ENCODE measurements at regions not wholly inside any gene's neighbourhood (a gene's known extent, or its start where the extent isn't known, plus 50 kb on each side); places are given as distances from the start of the nearest gene placed in this dataset.

DNA sequence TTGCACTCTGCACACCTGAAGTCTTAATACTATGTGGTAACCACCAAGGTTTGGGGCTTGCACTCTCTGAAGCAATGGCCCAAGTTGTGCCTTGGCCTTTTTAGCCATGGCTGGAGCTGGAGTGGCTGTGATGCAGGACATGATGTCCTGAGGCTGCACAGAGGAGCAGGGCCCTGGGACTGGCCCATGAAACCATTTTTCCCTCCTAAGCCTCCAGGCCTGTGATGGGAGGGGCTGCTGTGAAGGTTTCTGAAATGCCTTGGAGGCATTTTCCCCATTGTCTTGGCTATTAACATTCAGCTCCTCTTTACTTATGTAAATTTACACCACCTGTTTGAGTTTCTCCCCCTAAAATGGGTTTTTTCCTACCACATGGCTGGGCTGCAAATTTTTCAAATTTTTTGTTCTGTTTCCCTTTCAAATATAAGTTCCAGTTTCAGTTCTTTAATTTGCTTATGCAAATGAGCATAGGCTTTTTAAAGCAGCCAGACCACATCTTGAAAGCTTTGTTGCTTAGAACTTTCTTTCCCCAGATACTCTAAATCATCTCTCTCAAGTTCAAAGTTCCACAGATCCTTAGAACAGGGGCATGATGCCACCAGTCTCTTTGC lies 237.4 kb upstream of the DMAC1 start:
- intact Hi-C loops (cut with micrococcal nuclease; ENCODE audit: unreplicated experiment): no loop called here
- CTCF ChIA-PET: no interaction called here
- TF ChIP-seq, protein P1, sequence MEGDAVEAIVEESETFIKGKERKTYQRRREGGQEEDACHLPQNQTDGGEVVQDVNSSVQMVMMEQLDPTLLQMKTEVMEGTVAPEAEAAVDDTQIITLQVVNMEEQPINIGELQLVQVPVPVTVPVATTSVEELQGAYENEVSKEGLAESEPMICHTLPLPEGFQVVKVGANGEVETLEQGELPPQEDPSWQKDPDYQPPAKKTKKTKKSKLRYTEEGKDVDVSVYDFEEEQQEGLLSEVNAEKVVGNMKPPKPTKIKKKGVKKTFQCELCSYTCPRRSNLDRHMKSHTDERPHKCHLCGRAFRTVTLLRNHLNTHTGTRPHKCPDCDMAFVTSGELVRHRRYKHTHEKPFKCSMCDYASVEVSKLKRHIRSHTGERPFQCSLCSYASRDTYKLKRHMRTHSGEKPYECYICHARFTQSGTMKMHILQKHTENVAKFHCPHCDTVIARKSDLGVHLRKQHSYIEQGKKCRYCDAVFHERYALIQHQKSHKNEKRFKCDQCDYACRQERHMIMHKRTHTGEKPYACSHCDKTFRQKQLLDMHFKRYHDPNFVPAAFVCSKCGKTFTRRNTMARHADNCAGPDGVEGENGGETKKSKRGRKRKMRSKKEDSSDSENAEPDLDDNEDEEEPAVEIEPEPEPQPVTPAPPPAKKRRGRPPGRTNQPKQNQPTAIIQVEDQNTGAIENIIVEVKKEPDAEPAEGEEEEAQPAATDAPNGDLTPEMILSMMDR (IDR thresholded peaks at IDR 0.05; ENCODE audit: unreplicated experiment): no peak
- no peaks in the 10 kb centered on the region for H3K4me1 Mint-ChIP-seq (ENCODE audit: low read depth, unreplicated experiment)
- no peak overlapping the region for H3K27ac Mint-ChIP-seq (ENCODE audit: unreplicated experiment)
- BruUV-seq (replicated peaks): no TSS peak
- H3K27me3 Mint-ChIP-seq (ENCODE audit: unreplicated experiment): no peaks in the 10 kb centered on the region
- no peaks in the 10 kb centered on the region for H3K36me3 Mint-ChIP-seq (ENCODE audit: insufficient read depth, unreplicated experiment)
- H3K4me3 Mint-ChIP-seq (ENCODE audit: low read depth, unreplicated experiment): no peak overlapping the region
- H3K9me3 Mint-ChIP-seq (ENCODE audit: low read depth, unreplicated experiment): peaks cover 15% of the 10 kb centered on the region
- DNase-seq: no peak

DNA sequence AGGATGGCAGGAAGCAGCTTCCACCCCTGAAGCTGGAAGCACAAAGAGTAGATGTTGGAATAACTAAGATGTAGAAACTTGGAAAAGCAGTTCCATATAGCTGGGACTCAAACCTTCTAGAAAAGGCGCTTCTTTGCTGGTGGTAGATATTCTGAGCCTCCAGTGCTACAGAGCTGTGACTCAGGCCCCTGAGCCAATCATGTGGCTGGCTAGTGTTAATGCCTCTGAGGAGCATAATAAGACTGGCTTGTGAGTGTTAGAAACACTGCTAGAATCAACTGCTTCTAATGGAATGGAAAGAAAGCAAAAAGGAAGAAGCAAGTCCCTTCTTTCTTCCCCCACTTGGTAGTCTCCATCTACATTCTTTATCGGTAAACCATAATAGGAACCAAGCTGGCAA lies 234.2 kb upstream of the DMAC1 start:
- H3K27me3 Mint-ChIP-seq (ENCODE audit: unreplicated experiment): no peaks in the 10 kb centered on the region
- no peaks in the 10 kb centered on the region for H3K4me1 Mint-ChIP-seq (ENCODE audit: low read depth, unreplicated experiment)
- no peak overlapping the region for H3K4me3 Mint-ChIP-seq (ENCODE audit: low read depth, unreplicated experiment)
- BruUV-seq (replicated peaks): no TSS peak
- no peak overlapping the region for H3K27ac Mint-ChIP-seq (ENCODE audit: unreplicated experiment)
- TF ChIP-seq, protein P1 (IDR thresholded peaks at IDR 0.05; ENCODE audit: unreplicated experiment): no peak
- no peaks in the 10 kb centered on the region for H3K36me3 Mint-ChIP-seq (ENCODE audit: insufficient read depth, unreplicated experiment)
- intact Hi-C loops (cut with micrococcal nuclease; ENCODE audit: unreplicated experiment): no loop called here
- CTCF ChIA-PET: no interaction called here
- DNase-seq: no peak
- peaks cover 14% of the 10 kb centered on the region for H3K9me3 Mint-ChIP-seq (ENCODE audit: low read depth, unreplicated experiment)

DNA sequence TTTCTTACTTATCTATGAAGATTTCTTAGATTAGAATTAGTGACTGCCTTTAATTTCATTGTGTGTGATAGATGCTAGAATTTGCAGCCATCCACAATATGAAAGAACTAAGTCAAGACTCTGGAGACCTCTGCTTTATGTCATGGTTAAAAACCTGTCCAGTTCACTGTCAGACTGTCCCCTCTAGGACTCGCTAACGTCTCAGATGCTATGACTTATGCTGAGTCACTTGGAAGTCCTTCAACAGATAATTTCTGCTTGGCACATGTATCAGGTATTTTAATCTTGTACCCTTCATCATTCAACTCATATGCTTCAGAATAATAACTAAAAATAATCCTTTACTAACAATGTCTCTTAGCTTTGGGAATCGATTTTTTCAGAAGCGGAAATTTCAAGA lies 230.5 kb upstream of the DMAC1 start:
- Mint-ChIP-seq H3K27ac (ENCODE audit: unreplicated experiment) (no peak overlapping the region), H3K27me3 (ENCODE audit: unreplicated experiment) (no peaks in the 10 kb centered on the region), H3K4me3 (ENCODE audit: low read depth, unreplicated experiment) (no peak overlapping the region), H3K4me1 (ENCODE audit: low read depth, unreplicated experiment) (no peaks in the 10 kb centered on the region), H3K9me3 (ENCODE audit: low read depth, unreplicated experiment) (peaks cover 5% of the 10 kb centered on the region), H3K36me3 (ENCODE audit: insufficient read depth, unreplicated experiment) (no peaks in the 10 kb centered on the region)
- DNase-seq: no peak
- intact Hi-C loops (cut with micrococcal nuclease; ENCODE audit: unreplicated experiment): no loop called here
- CTCF ChIA-PET: no interaction called here
- TF ChIP-seq, protein P1 (IDR thresholded peaks at IDR 0.05; ENCODE audit: unreplicated experiment): no peak
- BruUV-seq (replicated peaks): no TSS peak

DNA sequence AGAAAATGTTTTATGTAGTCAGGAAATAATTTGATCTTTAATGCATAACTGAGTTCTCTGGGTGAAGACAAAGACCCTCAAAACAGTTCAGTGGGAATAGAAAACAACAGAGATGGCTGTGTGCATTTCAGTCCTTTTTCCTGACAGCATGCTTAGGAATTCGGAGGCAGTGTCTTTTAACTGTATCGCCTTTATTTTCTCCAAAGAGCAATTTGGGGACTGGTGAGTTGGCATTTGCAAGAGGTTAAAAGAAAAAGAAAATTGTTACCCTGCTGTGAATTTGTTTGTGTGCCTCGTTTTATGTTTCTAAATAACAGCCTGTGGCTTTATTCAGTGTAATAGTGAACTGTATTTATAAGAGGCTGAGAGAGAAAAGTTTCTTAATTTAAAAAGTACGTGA lies 227.8 kb upstream of the DMAC1 start:
- peaks cover 14% of the 10 kb centered on the region for H3K9me3 Mint-ChIP-seq (ENCODE audit: low read depth, unreplicated experiment)
- H3K4me1 Mint-ChIP-seq (ENCODE audit: low read depth, unreplicated experiment): no peaks in the 10 kb centered on the region
- H3K36me3 Mint-ChIP-seq (ENCODE audit: insufficient read depth, unreplicated experiment): no peaks in the 10 kb centered on the region
- no peak for DNase-seq
- intact Hi-C loops (cut with micrococcal nuclease; ENCODE audit: unreplicated experiment): no loop called here
- CTCF ChIA-PET: no interaction called here
- no peak overlapping the region for H3K27ac Mint-ChIP-seq (ENCODE audit: unreplicated experiment)
- H3K27me3 Mint-ChIP-seq (ENCODE audit: unreplicated experiment): no peaks in the 10 kb centered on the region
- no TSS peak for BruUV-seq (replicated peaks)
- H3K4me3 Mint-ChIP-seq (ENCODE audit: low read depth, unreplicated experiment): no peak overlapping the region
- TF ChIP-seq, protein P1 (IDR thresholded peaks at IDR 0.05; ENCODE audit: unreplicated experiment): no peak

Measured in Calu3 (cell line).